GM12878 (cell line): ENCODE measurements at regions not wholly inside any gene's neighbourhood (a gene's known extent, or its start where the extent isn't known, plus 50 kb on each side); places are given as distances from the start of the nearest gene placed in this dataset.

Source experiments
- ATAC-seq: fragments of 200-7000 bp; cut with Tn5 transposase; 3 replicates; pipeline ENCODE4 v1.9.1; 2020; ENCODE audit warnings: mild to moderate bottlenecking, moderate library complexity
- BruUV-seq: library from RNA; stranded (reverse); fragments of 400-500 nt; replicated peaks from 2 replicates; lab custom pipeline; 2021; lab: Mats Ljungman, UMichigan
- CTCF ChIA-PET: fragments of 300-600 bp; sonication (Branson Sonifier 250); formaldehyde crosslinking; extraction: SDS; loops from one replicate; lab custom pipeline; 2021; ENCODE audit warnings: inconsistent platforms; lab: Yijun Ruan, JAX
- POLR2A ChIA-PET: fragments of 350-600 bp; formaldehyde crosslinking; extraction: SDS; loops from one replicate; lab custom pipeline; 2021; ENCODE audit warnings: inconsistent platforms; lab: Charles Lee
- RAD21 ChIA-PET: fragments of 300-600 bp; sonication (Branson Sonifier 250); formaldehyde crosslinking; loops from one replicate; lab custom pipeline; 2023; ENCODE audit warnings: antibody characterized with exemption; ENCODE audit not compliant: unreplicated experiment; lab: Charles Lee
- SMC1A ChIA-PET: fragments of 300-600 bp; sonication (Branson Sonifier 250); formaldehyde crosslinking; loops from one replicate; lab custom pipeline; 2023; ENCODE audit not compliant: unreplicated experiment, uncharacterized antibody; lab: Charles Lee
- DNase-seq: peaks from one replicate; pipeline ENCODE4 v3.0.0-alpha.2; 2011; ENCODE audit warnings: low read depth, low spot score
- FAIRE-seq: peaks from 3 replicates; lab custom pipeline; 2011; peaks lifted over from hg19 to GRCh38; lab: Jason Lieb, UNC
- H2AFZ ChIP-seq: 2 replicates; pipeline ENCODE4 v1.6.0; 2011; ENCODE audit warnings: low read depth, low read length, control low read depth; ENCODE audit not compliant: control insufficient read depth
- H3K27ac ChIP-seq: 2 replicates; pipeline ENCODE4 v1.5.1; 2011; ENCODE audit warnings: control low read depth; ENCODE audit not compliant: control insufficient read depth, insufficient read depth
- H3K27me3 ChIP-seq, 2 experiments: replicated peaks in 1 of 2; 2 replicates each; pipeline versions ENCODE4 v1.6.0 to v1.6.1; 2011; ENCODE audit warnings: low read length in 1 of 2; ENCODE audit not compliant: control insufficient read depth in 2 of 2, insufficient read depth in 2 of 2
- H3K36me3 ChIP-seq, 2 experiments: 2 replicates each; pipeline ENCODE4 v1.5.1; 2011; ENCODE audit warnings: low read length in 1 of 2; ENCODE audit not compliant: control insufficient read depth in 2 of 2, insufficient read depth in 2 of 2
- H3K4me1 ChIP-seq: 2 replicates; pipeline ENCODE4 v1.6.1; 2011; ENCODE audit warnings: mild to moderate bottlenecking, low read length, moderate library complexity, mixed read lengths; ENCODE audit not compliant: control insufficient read depth, insufficient read depth
- H3K4me2 ChIP-seq: 2 replicates; pipeline ENCODE4 v1.6.0; 2011; ENCODE audit warnings: control low read depth; ENCODE audit not compliant: control insufficient read depth, insufficient read depth
- H3K4me3 ChIP-seq: fragments of 200-600 bp; sonication (generic); 2 replicates; pipeline ENCODE4 v1.5.1; 2016
- H3K79me2 ChIP-seq: 2 replicates; pipeline ENCODE4 v1.6.0; 2011; ENCODE audit warnings: low read length; ENCODE audit not compliant: control insufficient read depth, insufficient read depth
- H3K9ac ChIP-seq: 2 replicates; pipeline ENCODE4 v1.8.0; 2011; ENCODE audit warnings: low read length, control low read depth, mixed read lengths; ENCODE audit not compliant: control insufficient read depth, insufficient read depth
- H3K9me3 ChIP-seq: replicated peaks from 3 replicates; pipeline ENCODE4 v1.5.1; 2011; ENCODE audit warnings: mild to moderate bottlenecking, low read length; ENCODE audit not compliant: control insufficient read depth, insufficient read depth
- H4K20me1 ChIP-seq: 2 replicates; pipeline ENCODE4 v1.6.0; 2011; ENCODE audit not compliant: control insufficient read depth, insufficient read depth
- BCLAF1 ChIP-seq: fragments of 450-650 bp; IDR thresholded peaks from 2 replicates; pipeline ENCODE4 v1.6.1; 2017; ENCODE audit warnings: antibody characterized with exemption, mild to moderate bottlenecking, moderate library complexity
- BMI1 ChIP-seq: fragments of 450-650 bp; IDR thresholded peaks from 2 replicates; pipeline ENCODE4 v1.6.1; 2016; ENCODE audit warnings: mild to moderate bottlenecking, moderate library complexity, borderline replicate concordance
- CREM ChIP-seq: IDR thresholded peaks from 2 replicates; pipeline ENCODE4 v1.6.1; 2014; ENCODE audit warnings: antibody characterized with exemption, low read depth
- EGR1 ChIP-seq, 2 experiments: IDR thresholded peaks; 1 replicate in 1 of 2; 2 replicates in 1 of 2; pipeline ENCODE4 v1.6.1; 2011 to 2012; ENCODE audit warnings: low read depth in 2 of 2, low read length in 2 of 2, borderline replicate concordance in 1 of 2, mild to moderate bottlenecking in 1 of 2, moderate library complexity in 1 of 2
- MTA3 ChIP-seq: IDR thresholded peaks from 2 replicates; pipeline ENCODE4 v1.6.1; 2012; ENCODE audit warnings: low read length, inconsistent platforms, borderline replicate concordance
- SPI1 ChIP-seq: IDR thresholded peaks from 2 replicates; pipeline ENCODE4 v1.6.1; 2011; ENCODE audit warnings: low read depth, mild to moderate bottlenecking, low read length, moderate library complexity, borderline replicate concordance; ENCODE audit not compliant: insufficient read depth
- ZNF207 ChIP-seq: fragments of 450-650 bp; IDR thresholded peaks from 2 replicates; pipeline ENCODE4 v1.6.1; 2014; ENCODE audit warnings: antibody characterized with exemption, mild to moderate bottlenecking, borderline replicate concordance
- WGBS: methylation state at CpG from one replicate; pipeline ENCODE4 v1.1.6; 2016; ENCODE audit warnings: low lambda C conversion rate; ENCODE audit not compliant: insufficient replicate concordance, insufficient coverage; ENCODE audit errors: missing lambda C conversion rate; 5-methylcytosine and 5-hydroxymethylcytosine counted together
- in situ Hi-C: fragments of 300-500 bp; cut with MboI; formaldehyde crosslinking; loops from 9 replicates; pipeline ENCODE4 v1.14.3; 2018; ENCODE audit warnings: mixed read lengths
- intact Hi-C: fragments of 100-400 bp; cut with micrococcal nuclease; formaldehyde crosslinking; loops from one replicate; pipeline ENCODE4 v1.14.2; 2022; ENCODE audit not compliant: unreplicated experiment
- TF ChIP-seq, protein P1 (sequence below): fragments of 450-650 bp; formaldehyde crosslinking; IDR thresholded peaks from 2 replicates; pipeline ENCODE4 v1.5.0; 2022; ENCODE audit warnings: mild to moderate bottlenecking, missing genetic modification characterization
- TF ChIP-seq, protein P2 (sequence below): IDR thresholded peaks from 2 replicates; pipeline ENCODE4 v1.6.1; 2011; ENCODE audit warnings: mild to moderate bottlenecking, low read depth, low read length, moderate library complexity; ENCODE audit not compliant: insufficient replicate concordance
- TF ChIP-seq, protein P3 (sequence below): IDR thresholded peaks from 2 replicates; pipeline ENCODE4 v1.6.1; 2011; ENCODE audit warnings: borderline replicate concordance, low read depth, mild to moderate bottlenecking, moderate library complexity, low read length; ENCODE audit not compliant: insufficient read depth, poor library complexity, severe bottlenecking
- TF ChIP-seq, protein P4 (sequence below): fragments of 450-650 bp; IDR thresholded peaks from 2 replicates; pipeline ENCODE4 v1.6.1; 2016; ENCODE audit warnings: mild to moderate bottlenecking

GRCh38 chr3:73258057-73258456 is 196.6 kb downstream of the EBLN2 start (continued):
- TF ChIP-seq, protein P1, sequence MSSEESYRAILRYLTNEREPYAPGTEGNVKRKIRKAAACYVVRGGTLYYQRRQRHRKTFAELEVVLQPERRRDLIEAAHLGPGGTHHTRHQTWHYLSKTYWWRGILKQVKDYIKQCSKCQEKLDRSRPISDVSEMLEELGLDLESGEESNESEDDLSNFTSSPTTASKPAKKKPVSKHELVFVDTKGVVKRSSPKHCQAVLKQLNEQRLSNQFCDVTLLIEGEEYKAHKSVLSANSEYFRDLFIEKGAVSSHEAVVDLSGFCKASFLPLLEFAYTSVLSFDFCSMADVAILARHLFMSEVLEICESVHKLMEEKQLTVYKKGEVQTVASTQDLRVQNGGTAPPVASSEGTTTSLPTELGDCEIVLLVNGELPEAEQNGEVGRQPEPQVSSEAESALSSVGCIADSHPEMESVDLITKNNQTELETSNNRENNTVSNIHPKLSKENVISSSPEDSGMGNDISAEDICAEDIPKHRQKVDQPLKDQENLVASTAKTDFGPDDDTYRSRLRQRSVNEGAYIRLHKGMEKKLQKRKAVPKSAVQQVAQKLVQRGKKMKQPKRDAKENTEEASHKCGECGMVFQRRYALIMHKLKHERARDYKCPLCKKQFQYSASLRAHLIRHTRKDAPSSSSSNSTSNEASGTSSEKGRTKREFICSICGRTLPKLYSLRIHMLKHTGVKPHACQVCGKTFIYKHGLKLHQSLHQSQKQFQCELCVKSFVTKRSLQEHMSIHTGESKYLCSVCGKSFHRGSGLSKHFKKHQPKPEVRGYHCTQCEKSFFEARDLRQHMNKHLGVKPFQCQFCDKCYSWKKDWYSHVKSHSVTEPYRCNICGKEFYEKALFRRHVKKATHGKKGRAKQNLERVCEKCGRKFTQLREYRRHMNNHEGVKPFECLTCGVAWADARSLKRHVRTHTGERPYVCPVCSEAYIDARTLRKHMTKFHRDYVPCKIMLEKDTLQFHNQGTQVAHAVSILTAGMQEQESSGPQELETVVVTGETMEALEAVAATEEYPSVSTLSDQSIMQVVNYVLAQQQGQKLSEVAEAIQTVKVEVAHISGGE (CRISPR knock-in tag): no peak
- TF ChIP-seq EGR1 (IDR thresholded peaks at IDR 0.05; ENCODE audit: borderline replicate concordance in 1 of 2, low read depth in 2 of 2, low read length in 2 of 2) (no peak), BMI1 (no peak)
- TF ChIP-seq, protein P2, sequence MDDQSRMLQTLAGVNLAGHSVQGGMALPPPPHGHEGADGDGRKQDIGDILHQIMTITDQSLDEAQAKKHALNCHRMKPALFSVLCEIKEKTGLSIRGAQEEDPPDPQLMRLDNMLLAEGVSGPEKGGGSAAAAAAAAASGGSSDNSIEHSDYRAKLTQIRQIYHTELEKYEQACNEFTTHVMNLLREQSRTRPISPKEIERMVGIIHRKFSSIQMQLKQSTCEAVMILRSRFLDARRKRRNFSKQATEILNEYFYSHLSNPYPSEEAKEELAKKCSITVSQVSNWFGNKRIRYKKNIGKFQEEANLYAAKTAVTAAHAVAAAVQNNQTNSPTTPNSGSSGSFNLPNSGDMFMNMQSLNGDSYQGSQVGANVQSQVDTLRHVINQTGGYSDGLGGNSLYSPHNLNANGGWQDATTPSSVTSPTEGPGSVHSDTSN: no peak
- TF ChIP-seq, protein P3, sequence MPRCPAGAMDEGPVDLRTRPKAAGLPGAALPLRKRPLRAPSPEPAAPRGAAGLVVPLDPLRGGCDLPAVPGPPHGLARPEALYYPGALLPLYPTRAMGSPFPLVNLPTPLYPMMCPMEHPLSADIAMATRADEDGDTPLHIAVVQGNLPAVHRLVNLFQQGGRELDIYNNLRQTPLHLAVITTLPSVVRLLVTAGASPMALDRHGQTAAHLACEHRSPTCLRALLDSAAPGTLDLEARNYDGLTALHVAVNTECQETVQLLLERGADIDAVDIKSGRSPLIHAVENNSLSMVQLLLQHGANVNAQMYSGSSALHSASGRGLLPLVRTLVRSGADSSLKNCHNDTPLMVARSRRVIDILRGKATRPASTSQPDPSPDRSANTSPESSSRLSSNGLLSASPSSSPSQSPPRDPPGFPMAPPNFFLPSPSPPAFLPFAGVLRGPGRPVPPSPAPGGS: no peak

DNA sequence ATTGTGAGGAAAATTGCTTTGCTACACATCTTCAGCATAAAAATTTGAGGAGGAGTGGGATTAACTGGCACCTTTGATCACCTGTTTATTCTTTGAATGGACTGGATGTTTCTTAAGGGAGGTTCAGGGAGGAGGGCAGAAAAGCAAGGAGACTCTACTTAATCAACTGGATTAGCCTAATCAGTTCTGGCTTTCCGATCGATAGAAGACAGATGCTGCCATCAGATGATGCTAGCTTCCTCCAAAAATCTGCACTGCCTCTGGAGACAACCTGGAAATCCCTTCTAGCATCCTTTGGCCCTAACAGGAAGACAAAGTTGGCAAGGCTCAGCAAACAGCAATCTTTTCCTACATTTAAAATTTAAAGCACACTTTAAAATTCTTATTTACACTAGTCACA is 197.8 kb downstream of the EBLN2 start:
- CTCF ChIA-PET: no interaction called here
- no peak for FAIRE-seq
- no peaks in the 10 kb centered on the region for H3K9me3 ChIP-seq
- H3K79me2 ChIP-seq: no peaks in the 10 kb centered on the region
- no peak for ATAC-seq
- H3K36me3 ChIP-seq: no peaks in the 10 kb centered on the region
- in situ Hi-C loops: no loop called here
- no peaks in the 10 kb centered on the region for H3K27me3 ChIP-seq
- H4K20me1 ChIP-seq: no peaks in the 10 kb centered on the region
- POLR2A ChIA-PET: no interaction called here
- H2AFZ ChIP-seq: no peak overlapping the region
- no peaks in the 10 kb centered on the region for H3K4me1 ChIP-seq
- no peak overlapping the region for H3K4me3 ChIP-seq
- SMC1A ChIA-PET: no interaction called here
- intact Hi-C loops: no loop called here
- no peak overlapping the region for H3K4me2 ChIP-seq
- no peak overlapping the region for H3K27ac ChIP-seq
- WGBS: 59% methylated on average over 2 of the region's 2 CpGs
- BruUV-seq: no TSS peak
- H3K9ac ChIP-seq: no peak overlapping the region
- RAD21 ChIA-PET: no interaction called here
- no peak for DNase-seq
- TF ChIP-seq ZNF207 (no peak), CREM (no peak), BCLAF1 (no peak), MTA3 (no peak), SPI1 (no peak)
- TF ChIP-seq, protein P4, sequence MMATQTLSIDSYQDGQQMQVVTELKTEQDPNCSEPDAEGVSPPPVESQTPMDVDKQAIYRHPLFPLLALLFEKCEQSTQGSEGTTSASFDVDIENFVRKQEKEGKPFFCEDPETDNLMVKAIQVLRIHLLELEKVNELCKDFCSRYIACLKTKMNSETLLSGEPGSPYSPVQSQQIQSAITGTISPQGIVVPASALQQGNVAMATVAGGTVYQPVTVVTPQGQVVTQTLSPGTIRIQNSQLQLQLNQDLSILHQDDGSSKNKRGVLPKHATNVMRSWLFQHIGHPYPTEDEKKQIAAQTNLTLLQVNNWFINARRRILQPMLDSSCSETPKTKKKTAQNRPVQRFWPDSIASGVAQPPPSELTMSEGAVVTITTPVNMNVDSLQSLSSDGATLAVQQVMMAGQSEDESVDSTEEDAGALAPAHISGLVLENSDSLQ: no peak
